Smooth muscle cell (in vitro differentiated cells): ENCODE measurements at regions not wholly inside any gene's neighbourhood (a gene's known extent, or its start where the extent isn't known, plus 50 kb on each side); places are given as distances from the start of the nearest gene placed in this dataset.

Experiments
- DNase-seq: peaks from one replicate; lab custom pipeline; 2025; ENCODE audit not compliant: unreplicated experiment; lab: John Stamatoyannopoulos, UW
- H2AFZ ChIP-seq: fragments of 200-600 bp; sonication (generic); 2 replicates; pipeline ENCODE4 v1.6.0; 2016; ENCODE audit warnings: antibody characterized with exemption, low read depth, mild to moderate bottlenecking
- H3F3A ChIP-seq: fragments of 200-600 bp; sonication (generic); 2 replicates; pipeline ENCODE4 v1.6.0; 2017; ENCODE audit warnings: antibody characterized with exemption, low read depth
- H3K27ac ChIP-seq: fragments of 200-600 bp; sonication (generic); 2 replicates; pipeline ENCODE4 v1.5.1; 2016; ENCODE audit warnings: low read depth, mild to moderate bottlenecking
- H3K27me3 ChIP-seq: fragments of 200-600 bp; sonication (generic); 2 replicates; pipeline ENCODE4 v1.6.1; 2016; ENCODE audit warnings: low read depth, mild to moderate bottlenecking
- H3K36me3 ChIP-seq: fragments of 200-600 bp; sonication (generic); 2 replicates; pipeline ENCODE4 v1.5.1; 2016; ENCODE audit warnings: low read depth
- H3K4me1 ChIP-seq: fragments of 200-600 bp; sonication (generic); 2 replicates; pipeline ENCODE4 v1.5.1; 2016; ENCODE audit warnings: low read depth
- H3K4me2 ChIP-seq: fragments of 200-600 bp; sonication (generic); 2 replicates; pipeline ENCODE4 v1.6.0; 2016; ENCODE audit warnings: mild to moderate bottlenecking
- H3K4me3 ChIP-seq: fragments of 200-600 bp; sonication (generic); 2 replicates; pipeline ENCODE4 v1.5.1; 2016; ENCODE audit warnings: mild to moderate bottlenecking
- H3K79me2 ChIP-seq: fragments of 200-600 bp; sonication (generic); 2 replicates; pipeline ENCODE4 v1.6.0; 2016; ENCODE audit warnings: low read depth, mild to moderate bottlenecking
- H3K9ac ChIP-seq: fragments of 200-600 bp; sonication (generic); 2 replicates; pipeline ENCODE4 v1.6.0; 2016; ENCODE audit warnings: low read depth
- H3K9me3 ChIP-seq: fragments of 200-600 bp; sonication (generic); replicated peaks from 2 replicates; pipeline ENCODE4 v1.5.1; 2016; ENCODE audit warnings: low read depth
- H4K20me1 ChIP-seq: fragments of 200-600 bp; sonication (generic); 2 replicates; pipeline ENCODE4 v1.6.0; 2016; ENCODE audit warnings: low read depth
- WGBS: methylation state at CpG from one replicate; pipeline ENCODE4 v1.1.7; 2016; ENCODE audit warnings: low lambda C conversion rate; 5-methylcytosine and 5-hydroxymethylcytosine counted together
- TF ChIP-seq, protein P1 (sequence below): fragments of 200-600 bp; sonication (generic); IDR thresholded peaks from 2 replicates; pipeline ENCODE4 v1.5.1; 2017; ENCODE audit warnings: borderline replicate concordance, mild to moderate bottlenecking, antibody characterized with exemption; ENCODE audit not compliant: insufficient read depth, poor library complexity, severe bottlenecking

DNA sequence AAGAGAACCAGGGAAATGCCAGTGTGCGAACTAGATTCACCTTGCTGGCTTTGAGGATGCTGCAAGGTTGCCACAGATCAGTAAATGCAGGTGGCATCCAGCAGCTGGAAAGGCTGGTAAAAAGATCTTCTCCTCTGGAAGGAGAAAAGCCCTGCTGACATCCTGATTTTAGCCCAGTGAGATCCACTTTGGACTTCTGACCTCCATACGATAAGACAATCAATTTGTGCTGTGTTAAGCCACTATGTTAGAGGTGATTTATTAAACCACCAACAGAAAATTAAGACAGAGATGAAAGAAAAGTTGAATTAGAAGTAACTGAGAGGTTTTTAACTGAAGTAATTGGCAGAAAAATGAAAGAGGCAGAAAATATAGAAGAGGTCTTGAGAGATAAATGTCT, 283.8 kb upstream of the CDH12 start:
- no peaks in the 10 kb centered on the region for H3K27me3 ChIP-seq
- H3K9me3 ChIP-seq: no peaks in the 10 kb centered on the region
- no peak overlapping the region for H3K27ac ChIP-seq
- no peaks in the 10 kb centered on the region for H3K79me2 ChIP-seq
- no peak overlapping the region for H3K9ac ChIP-seq
- no peaks in the 10 kb centered on the region for H3K4me1 ChIP-seq
- H3K36me3 ChIP-seq: no peaks in the 10 kb centered on the region
- H3F3A ChIP-seq: no peaks in the 10 kb centered on the region
- H3K4me2 ChIP-seq: no peak overlapping the region
- 92% methylated on average over 2 of the region's 2 CpGs for WGBS
- DNase-seq: no peak
- no peak overlapping the region for H3K4me3 ChIP-seq
- TF ChIP-seq, protein P1, sequence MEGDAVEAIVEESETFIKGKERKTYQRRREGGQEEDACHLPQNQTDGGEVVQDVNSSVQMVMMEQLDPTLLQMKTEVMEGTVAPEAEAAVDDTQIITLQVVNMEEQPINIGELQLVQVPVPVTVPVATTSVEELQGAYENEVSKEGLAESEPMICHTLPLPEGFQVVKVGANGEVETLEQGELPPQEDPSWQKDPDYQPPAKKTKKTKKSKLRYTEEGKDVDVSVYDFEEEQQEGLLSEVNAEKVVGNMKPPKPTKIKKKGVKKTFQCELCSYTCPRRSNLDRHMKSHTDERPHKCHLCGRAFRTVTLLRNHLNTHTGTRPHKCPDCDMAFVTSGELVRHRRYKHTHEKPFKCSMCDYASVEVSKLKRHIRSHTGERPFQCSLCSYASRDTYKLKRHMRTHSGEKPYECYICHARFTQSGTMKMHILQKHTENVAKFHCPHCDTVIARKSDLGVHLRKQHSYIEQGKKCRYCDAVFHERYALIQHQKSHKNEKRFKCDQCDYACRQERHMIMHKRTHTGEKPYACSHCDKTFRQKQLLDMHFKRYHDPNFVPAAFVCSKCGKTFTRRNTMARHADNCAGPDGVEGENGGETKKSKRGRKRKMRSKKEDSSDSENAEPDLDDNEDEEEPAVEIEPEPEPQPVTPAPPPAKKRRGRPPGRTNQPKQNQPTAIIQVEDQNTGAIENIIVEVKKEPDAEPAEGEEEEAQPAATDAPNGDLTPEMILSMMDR: no peak
- no peaks in the 10 kb centered on the region for H4K20me1 ChIP-seq
- H2AFZ ChIP-seq: no peak overlapping the region

DNA sequence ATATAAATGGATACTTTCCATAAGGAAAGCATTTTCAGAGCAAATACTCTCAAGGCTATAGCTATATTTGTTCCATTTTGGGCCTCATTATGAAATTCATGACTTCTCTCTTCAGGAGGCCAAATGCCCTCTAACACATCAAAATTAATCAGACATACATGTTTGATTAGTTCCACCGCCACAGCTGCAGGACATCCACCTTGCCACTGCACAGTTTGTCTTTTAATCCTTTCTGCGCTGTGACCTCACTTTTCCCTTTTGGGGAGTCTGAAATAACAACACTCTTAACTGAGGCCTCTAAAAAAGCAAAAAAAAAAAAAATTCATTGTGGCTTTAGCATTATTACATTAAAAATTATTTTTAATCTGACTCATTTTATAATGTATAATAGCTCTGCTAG, 279.1 kb upstream of the CDH12 start:
- no peak overlapping the region for H3K4me2 ChIP-seq
- no peaks in the 10 kb centered on the region for H3K36me3 ChIP-seq
- no peaks in the 10 kb centered on the region for H3K4me1 ChIP-seq
- H3K27me3 ChIP-seq: no peaks in the 10 kb centered on the region
- H3K9me3 ChIP-seq: no peaks in the 10 kb centered on the region
- no peak overlapping the region for H3K27ac ChIP-seq
- no peak overlapping the region for H3K9ac ChIP-seq
- H2AFZ ChIP-seq: no peak overlapping the region
- no peaks in the 10 kb centered on the region for H4K20me1 ChIP-seq
- no peak overlapping the region for H3K4me3 ChIP-seq
- WGBS: 98% methylated on average over 2 of the region's 2 CpGs
- H3K79me2 ChIP-seq: no peaks in the 10 kb centered on the region
- no peak for DNase-seq
- TF ChIP-seq, protein P1: no peak
- H3F3A ChIP-seq: no peaks in the 10 kb centered on the region

DNA sequence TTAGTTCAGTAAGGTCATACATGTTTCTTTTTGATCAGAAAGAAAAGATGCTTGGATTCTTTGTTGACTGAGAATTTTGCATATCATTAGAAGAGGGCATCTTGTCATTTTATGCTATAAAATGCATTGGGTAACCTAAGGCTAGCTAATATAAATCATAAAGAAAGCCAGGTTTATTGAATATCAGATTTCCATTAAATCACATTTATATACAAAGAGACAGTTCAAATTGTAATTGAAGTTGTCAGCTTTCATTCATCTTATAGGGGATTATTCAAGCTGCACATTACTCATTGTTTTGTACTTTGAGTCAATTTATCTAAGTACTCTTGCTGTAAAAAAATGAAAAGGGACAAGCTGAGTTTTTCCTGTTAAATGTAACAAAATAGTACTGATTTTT, 259.1 kb upstream of the CDH12 start:
- H3K27ac ChIP-seq: no peak overlapping the region
- no peak overlapping the region for H3K9ac ChIP-seq
- no peaks in the 10 kb centered on the region for H3K9me3 ChIP-seq
- no peaks in the 10 kb centered on the region for H3F3A ChIP-seq
- no peak for DNase-seq
- no peak overlapping the region for H2AFZ ChIP-seq
- TF ChIP-seq, protein P1: no peak
- no peak overlapping the region for H3K4me3 ChIP-seq
- H3K4me2 ChIP-seq: no peak overlapping the region
- H3K79me2 ChIP-seq: no peaks in the 10 kb centered on the region
- H3K27me3 ChIP-seq: no peaks in the 10 kb centered on the region
- no peaks in the 10 kb centered on the region for H4K20me1 ChIP-seq
- no peaks in the 10 kb centered on the region for H3K4me1 ChIP-seq
- no peaks in the 10 kb centered on the region for H3K36me3 ChIP-seq

DNA sequence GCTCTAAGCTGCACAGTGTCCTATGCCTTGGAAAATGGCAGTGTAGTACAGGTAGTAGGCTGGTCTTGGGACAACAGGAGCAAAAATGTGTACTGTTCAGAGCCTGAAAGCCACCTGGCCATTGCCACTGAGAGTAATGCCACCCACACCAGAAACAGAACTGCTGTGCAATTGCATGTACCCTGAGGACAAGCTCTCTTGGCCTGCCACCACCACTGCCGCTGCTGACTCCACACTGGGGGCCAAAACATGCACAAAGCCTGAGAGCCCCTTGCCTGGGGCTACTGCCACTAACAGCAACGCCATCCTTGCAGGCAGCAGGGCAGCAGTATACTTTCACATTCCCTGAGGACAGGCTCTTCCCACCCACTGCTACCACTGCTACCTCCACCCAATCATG, 251.9 kb upstream of the CDH12 start:
- Histone ChIP-seq H2AFZ (no peak overlapping the region), H3K27me3 (no peaks in the 10 kb centered on the region), H3K4me2 (no peak overlapping the region), H3K36me3 (no peaks in the 10 kb centered on the region), H3K4me3 (no peak overlapping the region), H3K9ac (no peak overlapping the region), H3K9me3 (no peaks in the 10 kb centered on the region), H3K79me2 (no peaks in the 10 kb centered on the region), H4K20me1 (no peaks in the 10 kb centered on the region), H3F3A (no peaks in the 10 kb centered on the region), H3K4me1 (no peaks in the 10 kb centered on the region), H3K27ac (no peak overlapping the region)
- DNase-seq: no peak
- WGBS: 83% methylated on average over 2 of the region's 2 CpGs
- TF ChIP-seq, protein P1: no peak
